ENCODE measurements at regions not wholly inside any gene's neighbourhood (a gene's known extent, or its start where the extent isn't known, plus 50 kb on each side); places are given as distances from the start of the nearest gene placed in this dataset.
"Not testable (repeated sequence)": the region's sequence is repeated elsewhere in the genome, so short reads cannot be mapped to it uniquely, and the experiment has no call there.

- Histone ChIP-seq H3K4me1 (no peaks in the 10 kb centered on the region), H3K4me3 (no peak overlapping the region), H3K9me3 (peaks cover 0 to 20% (median 16%) of the 10 kb centered on the region in 4 donors), H3K27me3 (peaks cover 0 to 28% (median 0%) of the 10 kb centered on the region in 3 donors), H3K27ac (no peak overlapping the region), H3K36me3 (no peaks in the 10 kb centered on the region)
- intact Hi-C loops (cut with DNase I; ENCODE audit: low total_unique reads), result loop anchor here (10.0 kb wide), 1 partner anchor 62 kb away; no protein-coding TSS in a partner anchor
- no peak for DNase-seq
- TF ChIP-seq POLR2A (IDR thresholded peaks at IDR 0.05), result no peak
- TF ChIP-seq CTCF (IDR thresholded peaks at IDR 0.05), result no peak
- no peak for TF ChIP-seq POLR2AphosphoS5 (IDR thresholded peaks at IDR 0.05)
- TF ChIP-seq EP300 (IDR thresholded peaks at IDR 0.05), result no peak
- WGBS, 5 donors, result 70 to 83% (median 81%) methylated on average over 24 of the region's 24 CpGs
Measured at GRCh38 chr22:48717076-48717810, 1110.4 kb downstream of the BRD1 start.

- 63 to 94% (median 92%) methylated on average over 3 of the region's 3 CpGs for WGBS, 5 donors
- not testable (repeated sequence) for DNase-seq, H3K27ac ChIP-seq, H3K4me3 ChIP-seq, H3K36me3 ChIP-seq, H3K4me1 ChIP-seq
- Histone ChIP-seq H3K9me3 (peaks cover 0 to 20% (median 17%) of the 10 kb centered on the region in 4 donors), H3K27me3 (peaks cover 0 to 28% (median 0%) of the 10 kb centered on the region in 3 donors)
- intact Hi-C loops (cut with DNase I; ENCODE audit: low total_unique reads), result loop anchor here (10.0 kb wide), 1 partner anchor 61 kb away; no protein-coding TSS in a partner anchor
Measured at GRCh38 chr22:48716154-48716553, 1111.5 kb downstream of the BRD1 start.

- H3K4me3 ChIP-seq, result no peak overlapping the region
- 81 to 96% (median 94%) methylated on average over 4 of the region's 4 CpGs for WGBS, 5 donors
- no peaks in the 10 kb centered on the region for H3K4me1 ChIP-seq
- peaks cover 0 to 20% (median 17%) of the 10 kb centered on the region in 4 donors for H3K9me3 ChIP-seq
- intact Hi-C loops (cut with DNase I; ENCODE audit: low total_unique reads), result loop anchor here (10.0 kb wide), 1 partner anchor 61 kb away; no protein-coding TSS in a partner anchor
- H3K36me3 ChIP-seq, result no peaks in the 10 kb centered on the region
- TF ChIP-seq POLR2A (IDR thresholded peaks at IDR 0.05), result no peak
- TF ChIP-seq EP300 (IDR thresholded peaks at IDR 0.05), result no peak
- TF ChIP-seq POLR2AphosphoS5 (IDR thresholded peaks at IDR 0.05), result no peak
- TF ChIP-seq CTCF (IDR thresholded peaks at IDR 0.05), result no peak
- peaks cover 0 to 23% (median 0%) of the 10 kb centered on the region in 3 donors for H3K27me3 ChIP-seq
- DNase-seq, result no peak
- H3K27ac ChIP-seq, result no peak overlapping the region
Measured at GRCh38 chr22:48715511-48715910, 1112.2 kb downstream of the BRD1 start.

GRCh38 chr22:48714231-48714630 is 1113.4 kb downstream of the BRD1 start:
- no peak overlapping the region for H3K27ac ChIP-seq
- DNase-seq, result no peak
- no peaks in the 10 kb centered on the region for H3K4me1 ChIP-seq
- H3K27me3 ChIP-seq, result peaks cover 0 to 17% (median 0%) of the 10 kb centered on the region in 3 donors
- intact Hi-C loops (cut with DNase I; ENCODE audit: low total_unique reads), result loop anchor here (10.0 kb wide), 1 partner anchor 59 kb away; no protein-coding TSS in a partner anchor
- no peak overlapping the region for H3K4me3 ChIP-seq
- peaks cover 0 to 20% (median 17%) of the 10 kb centered on the region in 4 donors for H3K9me3 ChIP-seq
- 81 to 90% (median 89%) methylated on average over 6 to 9 of the region's 9 CpGs for WGBS, 5 donors
- TF ChIP-seq POLR2A (IDR thresholded peaks at IDR 0.05), result no peak
- TF ChIP-seq CTCF (IDR thresholded peaks at IDR 0.05), result no peak
- TF ChIP-seq POLR2AphosphoS5 (IDR thresholded peaks at IDR 0.05), result no peak
- no peak for TF ChIP-seq EP300 (IDR thresholded peaks at IDR 0.05)
- H3K36me3 ChIP-seq, result no peaks in the 10 kb centered on the region
